Right hindlimb (tissue), 1 donor: ENCODE measurements at regions not wholly inside any gene's neighbourhood (a gene's known extent, or its start where the extent isn't known, plus 50 kb on each side); places are given as distances from the start of the nearest gene placed in this dataset.
"Not testable (repeated sequence)": the region's sequence is repeated elsewhere in the genome, so short reads cannot be mapped to it uniquely, and the experiment has no call there.

Source experiments
- DNase-seq: peaks from one replicate; pipeline ENCODE4 v3.0.0-alpha.2; 2018

DNA sequence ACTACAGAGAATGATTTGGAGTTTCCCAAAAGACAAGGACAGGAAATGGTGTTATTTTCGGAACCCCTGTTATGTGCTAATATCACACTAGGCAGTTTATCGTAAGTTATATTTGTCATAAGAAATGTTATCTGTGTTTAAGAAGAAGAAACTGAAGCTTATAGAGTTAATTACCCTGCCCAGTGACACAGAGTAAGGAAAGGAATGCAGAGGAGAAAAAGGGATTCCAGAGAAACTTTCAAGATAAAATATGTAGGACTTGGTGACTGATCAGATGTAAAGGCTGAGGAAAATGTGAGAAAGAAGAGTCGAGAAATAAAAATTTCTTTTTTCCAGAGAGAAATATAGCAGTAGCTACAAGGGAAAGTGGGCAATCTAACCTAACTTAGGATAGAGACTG, 63.5 kb upstream of the ZNF746 start:
- no peak for DNase-seq

- DNase-seq: no peak
Observed at GRCh38 chr7:149559711-149560110, 62.1 kb upstream of the ZNF746 start.

DNA sequence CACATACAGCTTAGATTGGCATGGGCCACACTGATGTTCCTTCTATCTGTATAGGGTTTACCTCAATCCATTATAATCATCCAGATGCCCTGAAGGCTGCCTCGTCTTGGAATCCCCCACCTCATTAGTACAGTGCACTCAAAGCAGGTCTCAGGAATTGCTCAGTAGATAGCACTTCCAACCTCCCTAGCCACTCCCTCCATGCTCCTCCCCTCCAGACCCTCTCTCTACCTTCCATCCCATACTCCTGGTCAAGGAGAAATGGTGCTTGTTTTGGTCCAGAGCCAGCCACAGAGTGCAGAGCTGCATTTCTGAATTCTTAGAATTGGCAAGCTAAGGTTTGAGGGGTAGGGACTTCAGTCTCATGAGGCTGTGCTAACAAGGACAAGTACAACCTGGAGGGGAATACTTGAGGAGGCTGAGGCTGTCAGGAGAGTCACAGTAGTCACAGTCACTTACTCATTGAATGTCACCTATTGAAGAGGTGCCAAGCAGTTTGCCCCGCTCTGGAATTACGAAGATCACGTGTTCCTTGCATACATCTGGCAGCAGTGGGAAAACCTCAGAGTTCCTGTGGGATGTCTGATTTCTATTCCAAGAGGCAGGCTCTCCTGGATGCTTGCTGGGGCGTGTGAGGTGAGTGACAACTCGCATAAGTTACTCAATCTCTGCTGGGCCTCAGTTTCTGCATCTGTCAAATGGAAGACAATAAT, 60.7 kb upstream of the ZNF746 start:
- DNase-seq: no peak

DNA sequence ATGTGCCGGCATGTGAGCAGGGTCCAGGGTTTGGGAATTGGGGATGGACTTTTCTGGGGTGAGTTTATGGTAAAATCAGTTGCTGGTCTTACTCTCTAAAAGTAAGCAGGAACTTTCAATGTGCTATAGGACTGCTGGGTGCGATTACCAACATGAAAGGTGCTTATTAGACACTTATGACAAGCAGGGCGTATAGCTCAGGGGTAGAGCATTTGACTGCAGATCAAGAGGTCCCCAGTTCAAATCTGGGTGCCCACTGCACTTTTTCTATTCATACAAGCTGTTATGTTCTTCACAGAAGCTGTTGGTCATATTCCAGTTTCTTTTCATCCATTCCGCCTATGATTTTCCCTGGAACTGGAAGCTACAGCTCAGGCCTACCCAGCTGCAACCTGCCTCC, 58.9 kb upstream of the ZNF746 start:
- not testable (repeated sequence) for DNase-seq

DNA sequence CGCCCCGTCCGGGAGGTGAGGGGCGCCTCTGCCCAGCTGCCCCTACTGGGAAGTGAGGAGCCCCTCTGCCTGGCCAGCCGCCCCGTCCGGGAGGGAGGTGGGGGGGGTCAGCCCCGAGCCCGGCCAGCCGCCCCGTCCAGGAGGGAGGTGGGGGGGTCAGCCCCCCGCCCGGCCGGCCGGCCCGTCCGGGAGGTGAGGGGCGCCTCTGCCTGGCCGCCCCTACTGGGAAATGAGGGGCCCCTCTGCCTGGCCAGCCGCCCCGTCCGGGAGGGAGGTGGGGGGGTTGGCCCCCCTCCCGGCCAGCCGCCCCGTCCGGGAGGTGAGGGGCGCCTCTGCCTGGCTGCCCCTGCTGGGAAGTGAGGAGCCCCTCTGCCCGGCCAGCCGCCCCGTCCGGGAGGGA, 57.2 kb upstream of the ZNF746 start:
- not testable (repeated sequence) for DNase-seq

GRCh38 chr7:149553991-149554390, 56.4 kb upstream of the ZNF746 start:
- not testable (repeated sequence) for DNase-seq

GRCh38 chr7:149552799-149553198, 55.2 kb upstream of the ZNF746 start:
- no peak for DNase-seq
